IMR-90 (cell line): ENCODE measurements at regions not wholly inside any gene's neighbourhood (a gene's known extent, or its start where the extent isn't known, plus 50 kb on each side); places are given as distances from the start of the nearest gene placed in this dataset.

Experiments used
- ATAC-seq: fragments of 200-7000 bp; cut with Tn5 transposase; 2 replicates; pipeline ENCODE4 v1.9.1; 2020; ENCODE audit warnings: low read depth, mild to moderate bottlenecking, moderate library complexity
- BruUV-seq: library from RNA; stranded (reverse); fragments of 400-500 nt; replicated peaks from 2 replicates; lab custom pipeline; 2021; lab: Mats Ljungman, UMichigan
- CTCF ChIA-PET: fragments of 300-600 bp; formaldehyde crosslinking; extraction: SDS; loops from one replicate; lab custom pipeline; 2021; ENCODE audit warnings: antibody characterized with exemption; lab: Yijun Ruan, JAX
- POLR2A ChIA-PET: fragments of 300-600 bp; sonication (Branson Sonifier 250); formaldehyde crosslinking; loops from one replicate; lab custom pipeline; 2022; ENCODE audit warnings: antibody characterized with exemption; ENCODE audit not compliant: unreplicated experiment; lab: Charles Lee
- DNase-seq: peaks from one replicate; pipeline ENCODE4 v3.0.0; 2013
- H2AFZ ChIP-seq: replicated peaks from 2 replicates; pipeline ENCODE3; 2013; ENCODE audit warnings: low read length, mild to moderate bottlenecking; ENCODE audit not compliant: poor library complexity
- H2AK5ac ChIP-seq: 2 replicates; pipeline ENCODE4 v1.6.1; 2013; ENCODE audit warnings: low read depth, low read length, inconsistent platforms
- H2AK9ac ChIP-seq: replicated peaks from 2 replicates; pipeline ENCODE3; 2013; ENCODE audit warnings: mild to moderate bottlenecking, low read depth, low read length, moderate library complexity; ENCODE audit not compliant: poor library complexity
- H2BK120ac ChIP-seq: 2 replicates; pipeline ENCODE4 v1.6.1; 2013; ENCODE audit warnings: low read depth, low read length, inconsistent platforms
- H2BK15ac ChIP-seq: 3 replicates; pipeline ENCODE4 v1.6.1; 2013; ENCODE audit warnings: low read depth, low read length, inconsistent platforms
- H2BK20ac ChIP-seq: 2 replicates; pipeline ENCODE4 v1.6.1; 2013; ENCODE audit warnings: low read depth, mild to moderate bottlenecking, inconsistent platforms, low read length, moderate library complexity
- H2BK5ac ChIP-seq: 2 replicates; pipeline ENCODE4 v1.6.1; 2013; ENCODE audit warnings: mild to moderate bottlenecking, low read depth, low read length, inconsistent platforms; ENCODE audit not compliant: poor library complexity, severe bottlenecking
- H3K14ac ChIP-seq: replicated peaks from 2 replicates; pipeline ENCODE4 v1.6.1; 2013; ENCODE audit warnings: low read depth, low read length, inconsistent platforms
- H3K18ac ChIP-seq: 2 replicates; pipeline ENCODE4 v1.6.1; 2013; ENCODE audit warnings: low read depth, low read length, control low read depth
- H3K23ac ChIP-seq: 2 replicates; pipeline ENCODE4 v1.6.1; 2013; ENCODE audit warnings: low read depth, low read length, inconsistent platforms
- H3K27ac ChIP-seq: 2 replicates; pipeline ENCODE4 v1.5.1; 2013; ENCODE audit warnings: mild to moderate bottlenecking, control low read depth, low read length; ENCODE audit not compliant: insufficient read depth
- H3K27me3 ChIP-seq: 2 replicates; pipeline ENCODE4 v1.6.1; 2013; ENCODE audit warnings: low read length; ENCODE audit not compliant: control insufficient read depth, insufficient read depth
- H3K36me3 ChIP-seq: 2 replicates; pipeline ENCODE4 v1.6.1; 2013; ENCODE audit warnings: low read length, mixed read lengths; ENCODE audit not compliant: control insufficient read depth, insufficient read depth
- H3K4ac ChIP-seq: 2 replicates; pipeline ENCODE4 v1.6.1; 2013; ENCODE audit warnings: low read depth, low read length, inconsistent platforms
- H3K4me1 ChIP-seq: 2 replicates; pipeline ENCODE4 v1.6.1; 2013; ENCODE audit warnings: low read length, mixed read lengths; ENCODE audit not compliant: control insufficient read depth, insufficient read depth
- H3K4me2 ChIP-seq: 2 replicates; pipeline ENCODE4 v1.6.1; 2013; ENCODE audit warnings: low read depth, mild to moderate bottlenecking, control low read depth, low read length, moderate library complexity
- H3K4me3 ChIP-seq: 2 replicates; pipeline ENCODE4 v1.5.1; 2013; ENCODE audit warnings: low read depth, mild to moderate bottlenecking, control low read depth, low read length, moderate library complexity; ENCODE audit not compliant: insufficient read depth
- H3K56ac ChIP-seq: 2 replicates; pipeline ENCODE4 v1.6.1; 2013; ENCODE audit warnings: low read length, inconsistent platforms; ENCODE audit not compliant: insufficient read depth; ENCODE audit errors: extremely low read depth
- H3K79me1 ChIP-seq, 2 experiments: 2 replicates each; pipeline ENCODE4 v1.6.1; 2013; ENCODE audit warnings: low read length in 2 of 2, inconsistent platforms in 1 of 2, low read depth in 1 of 2
- H3K9ac ChIP-seq: 2 replicates; pipeline ENCODE4 v1.6.1; 2013; ENCODE audit warnings: low read depth, low read length, control low read depth
- H3K9me1 ChIP-seq: 2 replicates; pipeline ENCODE4 v1.6.1; 2013; ENCODE audit warnings: low read length, inconsistent platforms; ENCODE audit not compliant: insufficient read depth
- H3K9me3 ChIP-seq: 2 replicates; pipeline ENCODE4 v1.6.1; 2013; ENCODE audit warnings: low read length; ENCODE audit not compliant: control insufficient read depth, insufficient read depth
- H4K20me1 ChIP-seq: 2 replicates; pipeline ENCODE4 v1.6.1; 2013; ENCODE audit warnings: low read length, inconsistent platforms; ENCODE audit not compliant: insufficient read depth
- H4K5ac ChIP-seq: 2 replicates; pipeline ENCODE4 v1.6.1; 2013; ENCODE audit warnings: mild to moderate bottlenecking, low read depth, low read length, control low read depth
- H4K8ac ChIP-seq, 2 experiments: 2 replicates each; pipeline ENCODE4 v1.6.1; 2013; ENCODE audit warnings: low read depth in 2 of 2, low read length in 2 of 2, control low read depth in 1 of 2, inconsistent platforms in 1 of 2
- H4K91ac ChIP-seq: 2 replicates; pipeline ENCODE4 v1.6.1; 2013; ENCODE audit warnings: low read depth, low read length, inconsistent platforms; ENCODE audit not compliant: insufficient read depth
- BHLHE40 ChIP-seq: fragments of 150-350 bp; IDR thresholded peaks from 2 replicates; pipeline ENCODE4 v1.6.1; 2016; ENCODE audit warnings: mild to moderate bottlenecking, low read depth, low read length
- CHD1 ChIP-seq: IDR thresholded peaks from 2 replicates; pipeline ENCODE4 v1.6.1; 2012; ENCODE audit warnings: low read depth, low read length, improper control_type of control experiment
- CTCF ChIP-seq: conservative IDR thresholded peaks from 2 replicates; pipeline ENCODE4 v1.5.1; 2012; ENCODE audit warnings: mild to moderate bottlenecking, low read depth, low read length, improper control_type of control experiment
- FOS ChIP-seq: fragments of 150-350 bp; IDR thresholded peaks from 2 replicates; pipeline ENCODE4 v1.6.1; 2016; ENCODE audit warnings: low read depth, low read length
- MAZ ChIP-seq: IDR thresholded peaks from 2 replicates; pipeline ENCODE4 v1.6.1; 2012; ENCODE audit warnings: low read depth, mild to moderate bottlenecking, low read length, improper control_type of control experiment, moderate library complexity, borderline replicate concordance
- MXI1 ChIP-seq: IDR thresholded peaks from 2 replicates; pipeline ENCODE4 v1.6.1; 2012; ENCODE audit warnings: low read depth, mild to moderate bottlenecking, low read length, moderate library complexity, borderline replicate concordance
- POLR2A ChIP-seq: IDR thresholded peaks from 2 replicates; pipeline ENCODE4 v1.6.1; 2012; ENCODE audit warnings: mild to moderate bottlenecking, low read depth, low read length
- RAD21 ChIP-seq: IDR thresholded peaks from 2 replicates; pipeline ENCODE4 v1.6.1; 2012; ENCODE audit warnings: low read length, improper control_type of control experiment
- RCOR1 ChIP-seq: IDR thresholded peaks from 2 replicates; pipeline ENCODE4 v1.6.1; 2012; ENCODE audit warnings: mild to moderate bottlenecking, low read length, improper control_type of control experiment; ENCODE audit not compliant: insufficient replicate concordance
- RFX5 ChIP-seq: IDR thresholded peaks from 2 replicates; pipeline ENCODE4 v1.8.0; 2012; ENCODE audit warnings: low read depth, mild to moderate bottlenecking, low read length, moderate library complexity
- SMC3 ChIP-seq: fragments of 150-350 bp; IDR thresholded peaks from 2 replicates; pipeline ENCODE4 v1.6.1; 2016; ENCODE audit warnings: low read depth, mild to moderate bottlenecking, antibody characterized with exemption, low read length, moderate library complexity
- USF2 ChIP-seq: fragments of 150-350 bp; IDR thresholded peaks from 2 replicates; pipeline ENCODE4 v1.6.1; 2017; ENCODE audit warnings: mild to moderate bottlenecking, antibody characterized with exemption, low read length, low read depth
- WGBS, 2 experiments: methylation state at CpG; one replicate each; pipeline versions ENCODE4 v1.1.5 to v1.1.7; 2013; ENCODE audit warnings: missing lambda C conversion rate in 2 of 2; ENCODE audit not compliant: insufficient read length in 1 of 2; ENCODE audit errors: extremely low coverage in 2 of 2; 5-methylcytosine and 5-hydroxymethylcytosine counted together
- dilution Hi-C: fragments of 300-500 bp; cut with HindIII; formaldehyde crosslinking; loops from one replicate; pipeline ENCODE4 v1.14.3; 2018; ENCODE audit warnings: low sequenced_read_pairs; ENCODE audit not compliant: unreplicated experiment
- in situ Hi-C: fragments of 300-500 bp; cut with MboI; formaldehyde crosslinking; loops from 3 replicates; pipeline ENCODE4 v1.14.3; 2019; ENCODE audit warnings: low sequenced_read_pairs, inconsistent platforms, mixed read lengths
- intact Hi-C: fragments of 100-400 bp; cut with micrococcal nuclease; formaldehyde crosslinking; loops from 2 replicates; pipeline ENCODE4 v1.10.0; 2022

GRCh38 chr2:176814274-176814673 is 398.3 kb upstream of the HNRNPA3 start:
- dilution Hi-C loops (no loop called here), intact Hi-C loops (loop anchor here (1.0 to 2.0 kb wide), 3 partner anchors 333 to 687 kb away; no protein-coding TSS in a partner anchor), in situ Hi-C loops (no loop called here)
- Histone ChIP-seq H3K79me1 (no peaks in the 10 kb centered on the region), H2AFZ (no peak overlapping the region), H4K5ac (no peak overlapping the region), H3K27me3 (no peaks in the 10 kb centered on the region; the same call in 1 of the 2 replicates), H3K56ac (no peak overlapping the region), H2AK5ac (no peak overlapping the region), H4K91ac (no peak overlapping the region), H3K4me1 (no peaks in the 10 kb centered on the region), H3K9me1 (no peaks in the 10 kb centered on the region), H3K9ac (no peak overlapping the region), H3K23ac (no peak overlapping the region), H3K4me2 (no peak overlapping the region), H3K27ac (no peak overlapping the region), H3K14ac (no peak overlapping the region), H3K4me3 (no peak overlapping the region), H2BK120ac (no peak overlapping the region), H2BK5ac (no peak overlapping the region), H4K20me1 (no peaks in the 10 kb centered on the region), H2BK15ac (no peak overlapping the region), H4K8ac (no peak overlapping the region), H3K9me3 (no peaks in the 10 kb centered on the region), H3K4ac (no peak overlapping the region), H2AK9ac (no peak overlapping the region), H3K18ac (no peak overlapping the region), H3K36me3 (no peaks in the 10 kb centered on the region), H2BK20ac (no peak overlapping the region)
- DNase-seq (no peak), ATAC-seq (no peak)
- no peak for TF ChIP-seq BHLHE40
- no peak for TF ChIP-seq FOS
- TF ChIP-seq USF2: no peak
- no peak for TF ChIP-seq CHD1
- TF ChIP-seq MAZ: no peak
- no peak for TF ChIP-seq CTCF
- TF ChIP-seq POLR2A: no peak
- no peak for TF ChIP-seq RCOR1
- no peak for TF ChIP-seq MXI1
- no peak for TF ChIP-seq RFX5
- no peak for TF ChIP-seq RAD21
- no peak for TF ChIP-seq SMC3
- WGBS, 2 experiments: no CpG with 5 or more reads among the region's 1 CpG
- POLR2A ChIA-PET: no interaction called here
- no TSS peak for BruUV-seq
- CTCF ChIA-PET: interaction anchor here (0.6 to 2.5 kb wide), 11 partner anchors 9 to 687 kb away, joined by 3 to 13 read pairs (median 4); no protein-coding TSS in a partner anchor
